Peyer's patch (tissue), 4 donors: ENCODE measurements at regions not wholly inside any gene's neighbourhood (a gene's known extent, or its start where the extent isn't known, plus 50 kb on each side); places are given as distances from the start of the nearest gene placed in this dataset.

Experiments
- DNase-seq, 3 donors: peaks; one replicate each; pipeline ENCODE4 v3.0.0-alpha.2; 2017 to 2019
- H3K27ac ChIP-seq, 4 donors: fragments of 200-600 bp; sonication (generic); one replicate each; pipeline ENCODE4 v1.5.1; 2016 to 2019
- H3K27me3 ChIP-seq, 2 donors: fragments of 200-600 bp; sonication (generic); one replicate each; pipeline ENCODE4 v1.5.1; 2019
- H3K36me3 ChIP-seq, 3 donors: fragments of 200-600 bp; sonication (generic); one replicate each; pipeline ENCODE4 v1.5.1; 2016 to 2019
- H3K4me1 ChIP-seq, 4 donors: fragments of 200-600 bp; sonication (generic); one replicate each; pipeline ENCODE4 v1.5.1; 2016 to 2019
- H3K4me3 ChIP-seq, 4 donors: fragments of 200-600 bp; sonication (generic); 1 replicate in 3 of 4; 2 replicates in 1 of 4; pipeline ENCODE4 v1.5.1; 2016 to 2019; ENCODE audit warnings: mild to moderate bottlenecking in 1 of 4
- H3K9me3 ChIP-seq, 4 donors: fragments of 200-600 bp; sonication (generic); one replicate each; pipeline ENCODE4 v1.5.1; 2016 to 2019; ENCODE audit warnings: mild to moderate bottlenecking in 1 of 4
- POLR2A ChIP-seq, 2 donors: fragments of 450-650 bp; IDR thresholded peaks; one replicate each; pipeline ENCODE4 v1.5.1; 2017; ENCODE audit warnings: antibody characterized with exemption in 2 of 2, mild to moderate bottlenecking in 2 of 2, moderate library complexity in 2 of 2
- TF ChIP-seq, protein P1 (sequence below), 6 experiments: fragments of 450-650 bp in 4 of 6; fragments of 200-600 bp in 2 of 6; sonication (generic) in 1 of 6; IDR thresholded peaks; one replicate each; pipeline ENCODE4 v1.5.1; 2017 to 2019; ENCODE audit warnings: antibody characterized with exemption in 6 of 6, mild to moderate bottlenecking in 3 of 6, moderate library complexity in 1 of 6

DNA sequence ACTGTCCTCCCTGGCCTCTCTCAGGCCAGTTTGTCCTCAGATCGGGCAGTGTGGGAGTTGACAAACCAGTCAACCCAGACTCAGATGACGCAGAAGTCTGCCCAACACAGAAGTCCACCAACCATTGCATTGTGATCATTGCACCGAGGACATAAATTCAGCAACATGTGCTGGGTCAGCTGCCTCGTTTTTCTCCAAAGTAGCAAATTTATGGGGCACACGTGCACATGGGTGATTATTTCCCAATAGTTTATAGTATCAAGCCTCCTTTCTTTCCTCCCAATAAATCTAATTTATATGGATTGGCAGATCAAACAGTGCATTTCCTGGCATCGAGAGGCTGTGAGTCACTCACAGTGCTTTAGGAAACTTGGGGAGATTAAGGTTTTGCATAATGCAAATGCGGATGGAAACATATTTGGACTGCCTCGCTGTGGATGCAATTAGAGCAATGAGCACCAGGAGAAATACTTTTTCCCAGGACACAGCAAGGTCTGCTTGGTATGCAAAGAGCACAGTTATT, 413.7 kb upstream of the SULF2 start:
- Histone ChIP-seq H3K36me3 (no peaks in the 10 kb centered on the region), H3K4me1 (no peaks in the 10 kb centered on the region), H3K4me3 (no peak overlapping the region), H3K27me3 (no peaks in the 10 kb centered on the region), H3K9me3 (no peaks in the 10 kb centered on the region), H3K27ac (no peak overlapping the region)
- DNase-seq: no peak
- no peak for TF ChIP-seq POLR2A (IDR thresholded peaks at IDR 0.05)
- TF ChIP-seq, protein P1, sequence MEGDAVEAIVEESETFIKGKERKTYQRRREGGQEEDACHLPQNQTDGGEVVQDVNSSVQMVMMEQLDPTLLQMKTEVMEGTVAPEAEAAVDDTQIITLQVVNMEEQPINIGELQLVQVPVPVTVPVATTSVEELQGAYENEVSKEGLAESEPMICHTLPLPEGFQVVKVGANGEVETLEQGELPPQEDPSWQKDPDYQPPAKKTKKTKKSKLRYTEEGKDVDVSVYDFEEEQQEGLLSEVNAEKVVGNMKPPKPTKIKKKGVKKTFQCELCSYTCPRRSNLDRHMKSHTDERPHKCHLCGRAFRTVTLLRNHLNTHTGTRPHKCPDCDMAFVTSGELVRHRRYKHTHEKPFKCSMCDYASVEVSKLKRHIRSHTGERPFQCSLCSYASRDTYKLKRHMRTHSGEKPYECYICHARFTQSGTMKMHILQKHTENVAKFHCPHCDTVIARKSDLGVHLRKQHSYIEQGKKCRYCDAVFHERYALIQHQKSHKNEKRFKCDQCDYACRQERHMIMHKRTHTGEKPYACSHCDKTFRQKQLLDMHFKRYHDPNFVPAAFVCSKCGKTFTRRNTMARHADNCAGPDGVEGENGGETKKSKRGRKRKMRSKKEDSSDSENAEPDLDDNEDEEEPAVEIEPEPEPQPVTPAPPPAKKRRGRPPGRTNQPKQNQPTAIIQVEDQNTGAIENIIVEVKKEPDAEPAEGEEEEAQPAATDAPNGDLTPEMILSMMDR (IDR thresholded peaks at IDR 0.05): no peak

DNA sequence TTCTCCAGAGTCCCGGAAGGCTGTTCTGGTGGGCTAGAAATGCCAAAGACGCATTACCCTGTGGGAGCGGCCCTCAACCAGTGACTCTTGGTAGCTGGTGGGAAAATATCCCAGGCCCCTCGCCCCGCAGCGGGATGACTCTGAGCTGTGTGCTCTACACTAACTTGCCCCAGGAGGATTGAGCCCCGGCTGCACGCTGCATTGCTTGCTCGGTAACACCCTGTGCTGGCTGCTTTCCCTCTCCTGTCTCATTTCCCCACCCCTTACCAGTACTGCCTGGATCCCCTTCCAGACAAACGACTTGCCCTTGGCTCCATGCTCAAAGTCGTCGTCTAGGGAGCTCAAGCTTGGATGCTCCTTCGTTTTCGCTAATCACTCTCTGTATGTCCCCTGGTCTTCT, 411.8 kb upstream of the SULF2 start:
- no peak for DNase-seq
- Histone ChIP-seq H3K27me3 (no peaks in the 10 kb centered on the region), H3K4me3 (no peak overlapping the region), H3K27ac (no peak overlapping the region), H3K36me3 (no peaks in the 10 kb centered on the region), H3K9me3 (no peaks in the 10 kb centered on the region), H3K4me1 (no peaks in the 10 kb centered on the region)
- no peak for TF ChIP-seq POLR2A (IDR thresholded peaks at IDR 0.05)
- TF ChIP-seq, protein P1 (IDR thresholded peaks at IDR 0.05): no peak

DNA sequence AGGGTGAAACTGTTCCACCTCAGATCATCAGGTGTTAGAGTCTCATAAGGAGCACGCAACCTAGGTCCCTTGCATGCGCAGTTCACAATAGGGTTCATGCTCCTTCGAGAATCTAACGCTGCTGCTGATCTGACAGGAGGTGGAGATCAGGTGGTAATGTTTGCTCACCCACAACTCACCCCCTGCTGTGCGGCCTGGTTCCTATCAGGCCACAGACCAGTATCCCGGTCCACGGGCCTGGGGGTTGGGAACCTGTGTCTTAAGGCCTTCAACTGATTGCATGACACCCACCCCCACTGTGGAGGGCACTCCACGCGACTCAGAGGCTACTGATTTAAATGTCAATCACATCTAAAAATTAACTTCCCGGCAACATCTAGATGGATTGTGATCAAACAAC, 411.2 kb upstream of the SULF2 start:
- no peak for TF ChIP-seq POLR2A (IDR thresholded peaks at IDR 0.05)
- TF ChIP-seq, protein P1 (IDR thresholded peaks at IDR 0.05): no peak
- Histone ChIP-seq H3K36me3 (no peaks in the 10 kb centered on the region), H3K4me3 (no peak overlapping the region), H3K27ac (no peak overlapping the region), H3K9me3 (no peaks in the 10 kb centered on the region), H3K4me1 (peaks cover 0 to 3% (median 0%) of the 10 kb centered on the region in 4 donors), H3K27me3 (no peaks in the 10 kb centered on the region)
- no peak for DNase-seq

DNA sequence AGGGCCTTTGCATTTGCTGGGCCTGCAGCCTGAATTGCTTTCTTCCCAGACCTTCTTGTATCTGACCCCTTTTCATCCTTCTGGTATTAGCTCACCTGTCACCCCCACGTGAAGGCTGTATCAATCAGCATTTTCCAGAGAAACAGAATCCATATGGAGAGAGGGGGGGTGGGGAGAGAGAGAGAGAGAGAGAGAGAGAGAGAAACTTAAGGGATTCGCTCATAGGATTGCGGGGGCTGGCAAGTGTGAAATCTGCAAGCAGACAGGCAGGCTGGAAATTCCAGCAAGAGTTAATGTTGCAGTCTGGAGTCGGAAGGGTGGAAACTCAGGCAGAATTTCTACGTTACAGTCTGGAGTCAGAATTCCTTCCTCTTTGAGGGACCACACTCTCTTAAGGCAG, 410.7 kb upstream of the SULF2 start:
- no peaks in the 10 kb centered on the region for H3K27me3 ChIP-seq
- no peak overlapping the region for H3K27ac ChIP-seq
- H3K36me3 ChIP-seq: no peaks in the 10 kb centered on the region
- H3K4me3 ChIP-seq: no peak overlapping the region
- H3K4me1 ChIP-seq: peaks cover 0 to 8% (median 0%) of the 10 kb centered on the region in 4 donors
- H3K9me3 ChIP-seq: no peaks in the 10 kb centered on the region
- no peak for DNase-seq
- TF ChIP-seq, protein P1 (IDR thresholded peaks at IDR 0.05): no peak
- no peak for TF ChIP-seq POLR2A (IDR thresholded peaks at IDR 0.05)

DNA sequence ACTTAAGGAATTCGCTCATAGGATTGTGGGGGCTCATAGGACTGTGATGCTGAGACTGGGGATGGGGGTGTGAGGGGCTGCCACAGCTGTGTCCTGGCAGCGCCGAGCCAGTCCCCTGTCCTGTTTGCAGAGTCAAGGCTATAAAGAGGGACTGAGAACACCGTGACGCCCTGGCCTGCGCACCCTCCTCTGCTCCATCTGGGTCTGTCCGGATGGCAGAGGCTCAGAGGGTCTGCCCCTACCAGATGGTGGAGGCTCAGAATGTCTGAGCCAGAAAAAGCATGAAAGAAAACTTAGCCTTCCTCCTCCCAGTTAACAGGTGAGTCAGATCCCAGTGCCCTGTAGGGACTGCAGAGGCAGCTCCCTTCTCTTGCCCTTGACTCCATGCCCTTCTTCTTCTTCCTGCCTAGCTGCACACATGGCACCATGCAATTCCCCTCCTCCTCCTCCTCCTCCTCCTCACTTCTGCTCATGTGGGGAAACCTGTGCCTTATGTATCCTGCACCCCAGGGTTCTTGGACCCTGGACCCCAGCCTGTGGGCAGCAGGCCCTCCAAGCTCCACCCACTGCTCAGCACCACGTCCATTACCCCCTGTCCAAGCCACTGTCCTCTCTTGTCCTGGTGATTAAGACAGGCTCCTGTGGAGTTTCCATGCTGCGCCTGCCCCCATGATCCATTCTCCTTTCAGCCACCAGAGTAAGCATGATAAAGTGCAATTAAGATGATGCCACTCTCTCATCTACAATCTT, 410.0 kb upstream of the SULF2 start:
- no peak overlapping the region for H3K27ac ChIP-seq
- H3K4me1 ChIP-seq: peaks cover 0 to 8% (median 0%) of the 10 kb centered on the region in 4 donors
- H3K4me3 ChIP-seq: no peak overlapping the region
- no peaks in the 10 kb centered on the region for H3K9me3 ChIP-seq
- TF ChIP-seq, protein P1 (IDR thresholded peaks at IDR 0.05): no peak
- no peak for TF ChIP-seq POLR2A (IDR thresholded peaks at IDR 0.05)
- H3K36me3 ChIP-seq: no peaks in the 10 kb centered on the region
- DNase-seq: no peak
- no peaks in the 10 kb centered on the region for H3K27me3 ChIP-seq
